Esophagus muscularis mucosa (tissue), 4 donors: ENCODE measurements at regions not wholly inside any gene's neighbourhood (a gene's known extent, or its start where the extent isn't known, plus 50 kb on each side); places are given as distances from the start of the nearest gene placed in this dataset.

Experiments used
- EP300 ChIP-seq: sonication (generic); formaldehyde crosslinking; IDR thresholded peaks from one replicate; pipeline ENCODE4 v1.6.1; 2017; ENCODE audit warnings: antibody characterized with exemption
- POLR2A ChIP-seq: fragments of 450-650 bp; IDR thresholded peaks from one replicate; pipeline ENCODE4 v1.6.1; 2017; ENCODE audit warnings: antibody characterized with exemption, moderate library complexity, mild to moderate bottlenecking, low read depth
- POLR2AphosphoS5 ChIP-seq, 2 donors: sonication (generic); formaldehyde crosslinking; IDR thresholded peaks; one replicate each; pipeline ENCODE4 v1.6.1; 2017; ENCODE audit warnings: antibody characterized with exemption in 2 of 2
- TF ChIP-seq, protein P1 (sequence below), 3 experiments: fragments of 200-600 bp in 2 of 3; fragments of 450-650 bp in 1 of 3; sonication (generic) in 2 of 3; IDR thresholded peaks; one replicate each; pipeline ENCODE4 v1.5.1; 2017 to 2019; ENCODE audit warnings: antibody characterized with exemption in 3 of 3, mild to moderate bottlenecking in 2 of 3, moderate library complexity in 1 of 3

DNA sequence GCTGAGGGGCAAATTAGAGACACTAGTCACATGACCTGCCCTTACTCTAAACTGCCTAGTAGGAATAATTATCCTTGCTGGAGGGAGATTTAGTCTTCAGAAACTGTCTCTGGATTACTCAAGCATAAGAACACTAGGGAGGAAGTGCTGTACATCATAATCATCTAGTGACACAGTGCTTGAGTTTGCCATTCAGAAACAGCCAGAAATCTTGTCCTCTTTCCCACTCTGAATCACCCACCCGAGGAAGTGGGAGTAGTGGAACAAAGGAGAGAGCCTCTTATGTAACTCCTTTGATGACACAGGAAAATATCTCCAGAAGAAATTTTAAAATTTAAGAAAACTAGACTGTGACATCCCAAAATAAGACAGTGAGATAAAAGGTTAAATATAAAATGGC lies 69.3 kb upstream of the PCDH19 start:
- TF ChIP-seq POLR2A (no peak), POLR2AphosphoS5 (IDR thresholded peaks at IDR 0.05) (no peak), EP300 (no peak)
- TF ChIP-seq, protein P1, sequence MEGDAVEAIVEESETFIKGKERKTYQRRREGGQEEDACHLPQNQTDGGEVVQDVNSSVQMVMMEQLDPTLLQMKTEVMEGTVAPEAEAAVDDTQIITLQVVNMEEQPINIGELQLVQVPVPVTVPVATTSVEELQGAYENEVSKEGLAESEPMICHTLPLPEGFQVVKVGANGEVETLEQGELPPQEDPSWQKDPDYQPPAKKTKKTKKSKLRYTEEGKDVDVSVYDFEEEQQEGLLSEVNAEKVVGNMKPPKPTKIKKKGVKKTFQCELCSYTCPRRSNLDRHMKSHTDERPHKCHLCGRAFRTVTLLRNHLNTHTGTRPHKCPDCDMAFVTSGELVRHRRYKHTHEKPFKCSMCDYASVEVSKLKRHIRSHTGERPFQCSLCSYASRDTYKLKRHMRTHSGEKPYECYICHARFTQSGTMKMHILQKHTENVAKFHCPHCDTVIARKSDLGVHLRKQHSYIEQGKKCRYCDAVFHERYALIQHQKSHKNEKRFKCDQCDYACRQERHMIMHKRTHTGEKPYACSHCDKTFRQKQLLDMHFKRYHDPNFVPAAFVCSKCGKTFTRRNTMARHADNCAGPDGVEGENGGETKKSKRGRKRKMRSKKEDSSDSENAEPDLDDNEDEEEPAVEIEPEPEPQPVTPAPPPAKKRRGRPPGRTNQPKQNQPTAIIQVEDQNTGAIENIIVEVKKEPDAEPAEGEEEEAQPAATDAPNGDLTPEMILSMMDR (IDR thresholded peaks at IDR 0.05) = no peak
